ACC112 (cell line): ENCODE measurements at regions not wholly inside any gene's neighbourhood (a gene's known extent, or its start where the extent isn't known, plus 50 kb on each side); places are given as distances from the start of the nearest gene placed in this dataset.

Experiments
- H2AFZ ChIP-seq: fragments of 200-600 bp; sonication (generic); one replicate; pipeline ENCODE4 v1.6.0; 2017; ENCODE audit warnings: antibody characterized with exemption, low read length; ENCODE audit not compliant: unreplicated experiment
- H3K27ac ChIP-seq: fragments of 200-600 bp; sonication (generic); 2 replicates; pipeline ENCODE4 v1.5.1; 2014; ENCODE audit warnings: low read depth, mild to moderate bottlenecking, antibody characterized with exemption, low read length, moderate library complexity
- H3K27me3 ChIP-seq: fragments of 200-600 bp; sonication (generic); 2 replicates; pipeline ENCODE4 v1.6.1; 2014; ENCODE audit warnings: mild to moderate bottlenecking, antibody characterized with exemption, low read length, moderate library complexity, mixed read lengths; ENCODE audit not compliant: insufficient read depth
- H3K36me3 ChIP-seq: fragments of 200-600 bp; sonication (generic); 2 replicates; pipeline ENCODE4 v1.6.1; 2016; ENCODE audit warnings: mild to moderate bottlenecking, antibody characterized with exemption, low read length, moderate library complexity, mixed read lengths; ENCODE audit not compliant: insufficient read depth
- H3K4me1 ChIP-seq: fragments of 200-600 bp; sonication (generic); one replicate; pipeline ENCODE4 v1.6.1; 2016; ENCODE audit warnings: low read length, mixed read lengths; ENCODE audit not compliant: insufficient read depth, unreplicated experiment, control insufficient read depth
- H3K4me3 ChIP-seq: fragments of 200-600 bp; sonication (generic); 2 replicates; pipeline ENCODE4 v1.5.1; 2014; ENCODE audit warnings: mild to moderate bottlenecking, low read depth, low read length
- H3K79me2 ChIP-seq: fragments of 200-600 bp; sonication (generic); one replicate; pipeline ENCODE4 v1.6.0; 2016; ENCODE audit warnings: low read length; ENCODE audit not compliant: control insufficient read depth, unreplicated experiment, insufficient read depth

DNA sequence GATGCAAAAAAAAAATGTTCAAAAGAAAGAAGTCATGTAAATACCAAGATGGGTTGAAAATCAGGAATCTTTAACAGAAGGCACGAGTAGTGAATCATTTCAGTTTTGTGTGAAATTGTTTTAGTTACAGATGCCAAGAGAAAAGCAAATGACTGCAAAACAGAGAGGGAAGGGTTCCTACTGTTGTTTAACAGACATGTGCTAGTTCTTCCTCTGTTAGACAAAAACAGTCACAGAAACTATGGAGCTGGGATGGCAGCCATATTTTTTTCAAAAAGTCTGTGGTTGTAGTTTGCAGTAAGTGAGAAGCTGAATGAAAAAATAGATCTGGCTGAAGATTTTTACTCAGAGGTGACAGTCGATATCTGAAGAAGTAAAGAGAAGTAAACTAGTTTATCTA lies 511.9 kb downstream of the ZIC1 start:
- H3K27ac ChIP-seq = no peak overlapping the region
- no peaks in the 10 kb centered on the region for H3K36me3 ChIP-seq
- H3K27me3 ChIP-seq = no peaks in the 10 kb centered on the region
- H3K79me2 ChIP-seq = no peaks in the 10 kb centered on the region
- peak overlapping the region; percentile 72 for H2AFZ ChIP-seq
- H3K4me1 ChIP-seq = peaks cover 6% of the 10 kb centered on the region
- H3K4me3 ChIP-seq = no peak overlapping the region

DNA sequence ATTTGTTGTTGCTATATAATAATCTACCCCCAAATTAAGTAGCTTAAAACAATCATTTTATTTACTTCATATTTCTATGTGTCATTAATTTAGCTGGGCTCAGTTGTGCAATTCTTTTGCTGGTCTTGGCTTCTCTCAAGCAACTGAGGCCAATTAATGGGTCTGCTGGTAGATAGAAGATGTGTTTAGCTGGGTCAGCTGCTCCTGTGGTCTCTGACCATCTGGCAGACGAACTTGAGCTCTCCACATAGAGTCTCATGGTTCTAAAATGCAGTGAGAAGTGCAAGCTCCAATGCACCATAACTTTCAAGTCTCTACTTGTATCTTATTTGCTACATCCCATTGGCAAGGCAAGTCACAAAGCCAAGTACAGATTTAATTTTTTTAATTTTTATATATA lies 515.6 kb downstream of the ZIC1 start:
- peaks cover 13% of the 10 kb centered on the region for H3K4me1 ChIP-seq
- no peak overlapping the region for H3K4me3 ChIP-seq
- no peak overlapping the region for H3K27ac ChIP-seq
- H3K79me2 ChIP-seq = no peaks in the 10 kb centered on the region
- H2AFZ ChIP-seq = no peak overlapping the region
- no peaks in the 10 kb centered on the region for H3K27me3 ChIP-seq
- no peaks in the 10 kb centered on the region for H3K36me3 ChIP-seq

DNA sequence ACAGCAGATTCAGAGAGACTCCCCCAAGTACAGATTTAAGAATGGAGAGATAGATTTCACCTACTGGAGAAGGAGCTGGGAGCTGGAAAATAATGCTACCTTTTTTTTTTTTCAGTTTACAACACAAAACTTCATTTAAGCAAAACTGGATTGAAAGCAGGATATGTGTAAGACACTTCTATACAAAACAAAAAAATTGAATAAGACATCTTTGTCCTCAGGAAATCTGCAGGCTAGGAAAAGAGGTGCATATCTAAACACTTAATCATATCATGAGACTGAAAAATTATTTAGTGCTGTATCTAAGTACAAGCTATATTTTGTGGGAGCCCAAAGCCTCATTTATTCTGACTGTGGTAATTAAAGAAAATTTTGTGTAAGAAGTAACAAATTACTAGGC lies 516.1 kb downstream of the ZIC1 start:
- no peaks in the 10 kb centered on the region for H3K27me3 ChIP-seq
- no peak overlapping the region for H3K27ac ChIP-seq

DNA sequence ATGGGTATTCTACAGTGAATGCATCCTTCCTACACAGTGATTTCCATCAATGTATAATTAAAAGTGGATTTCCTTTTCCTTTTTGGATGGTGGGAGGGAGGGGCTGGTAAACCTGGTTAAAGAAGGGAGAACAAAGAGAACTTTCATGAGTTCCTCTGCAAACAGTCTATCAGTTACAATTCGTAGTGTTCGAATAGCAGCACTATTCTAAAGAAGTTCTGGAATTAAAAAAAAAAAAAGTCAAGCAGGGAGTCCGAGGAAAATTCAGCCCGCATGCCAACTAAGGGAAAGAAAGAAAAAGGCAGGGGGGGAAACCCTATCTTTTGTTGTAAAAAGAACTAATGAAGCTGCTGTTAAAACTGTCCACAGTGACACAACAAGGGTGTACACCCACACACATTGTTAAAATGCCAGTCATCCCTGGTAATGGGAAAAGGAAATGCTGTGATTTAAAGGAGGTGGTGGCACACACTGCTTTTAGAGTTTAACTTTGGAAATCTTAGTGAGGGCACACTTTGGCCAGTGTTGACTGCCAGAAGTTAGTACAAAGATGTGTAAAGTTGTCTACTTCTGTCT lies 521.2 kb downstream of the ZIC1 start:
- no peaks in the 10 kb centered on the region for H3K36me3 ChIP-seq
- peak overlapping the region; percentile 83 for H2AFZ ChIP-seq
- H3K27me3 ChIP-seq = no peaks in the 10 kb centered on the region
- H3K4me1 ChIP-seq = peaks cover 26% of the 10 kb centered on the region
- H3K27ac ChIP-seq = peak overlapping the region; percentile 22
- H3K4me3 ChIP-seq = peak overlapping the region; percentile 34; the same call in 1 of the 2 replicates
- H3K79me2 ChIP-seq = no peaks in the 10 kb centered on the region

More for the DNA sequence above, 516.1 kb downstream of the ZIC1 start:
- Histone ChIP-seq H3K4me3 (no peak overlapping the region), H3K79me2 (no peaks in the 10 kb centered on the region), H3K4me1 (peaks cover 19% of the 10 kb centered on the region), H3K36me3 (no peaks in the 10 kb centered on the region), H2AFZ (peak overlapping the region; percentile 62)

DNA sequence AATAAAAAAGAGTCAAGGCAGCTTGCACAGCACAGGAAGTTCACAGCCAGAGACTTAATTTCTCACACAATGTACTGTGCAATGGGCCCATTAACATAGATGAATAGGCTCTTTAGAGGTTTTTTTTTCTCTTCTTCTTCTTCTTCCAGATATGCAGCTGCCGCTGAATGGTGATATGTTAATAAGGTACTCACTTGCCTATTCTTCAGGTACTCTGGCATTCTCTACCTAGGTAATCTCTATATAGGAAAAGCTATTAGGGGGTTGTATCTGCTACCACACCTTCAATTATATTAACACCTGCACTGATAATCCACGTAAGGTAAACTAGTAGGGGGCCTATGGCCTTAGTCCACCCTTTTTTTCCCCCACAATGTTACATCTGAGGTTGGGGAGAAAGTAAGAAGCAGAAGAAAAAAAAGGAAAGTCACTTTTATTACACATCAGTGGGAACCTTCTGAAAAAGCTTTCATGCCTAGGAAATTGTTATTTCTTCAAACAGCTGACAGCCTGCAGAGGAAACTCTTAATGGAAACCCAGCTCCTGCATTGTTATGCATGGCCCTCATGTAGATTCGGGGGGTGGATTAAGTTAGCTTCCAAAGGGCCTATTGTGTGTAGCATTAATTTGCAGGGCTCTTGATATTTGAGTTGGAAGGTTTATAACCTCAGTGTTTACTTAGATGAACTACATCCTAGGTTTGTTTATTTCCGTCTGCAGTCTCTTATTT lies 525.5 kb downstream of the ZIC1 start:
- H2AFZ ChIP-seq = no peak overlapping the region
- H3K4me1 ChIP-seq = peaks cover 15% of the 10 kb centered on the region
- no peak overlapping the region for H3K4me3 ChIP-seq
- no peaks in the 10 kb centered on the region for H3K36me3 ChIP-seq
- no peaks in the 10 kb centered on the region for H3K27me3 ChIP-seq
- H3K79me2 ChIP-seq = no peaks in the 10 kb centered on the region
- no peak overlapping the region for H3K27ac ChIP-seq

DNA sequence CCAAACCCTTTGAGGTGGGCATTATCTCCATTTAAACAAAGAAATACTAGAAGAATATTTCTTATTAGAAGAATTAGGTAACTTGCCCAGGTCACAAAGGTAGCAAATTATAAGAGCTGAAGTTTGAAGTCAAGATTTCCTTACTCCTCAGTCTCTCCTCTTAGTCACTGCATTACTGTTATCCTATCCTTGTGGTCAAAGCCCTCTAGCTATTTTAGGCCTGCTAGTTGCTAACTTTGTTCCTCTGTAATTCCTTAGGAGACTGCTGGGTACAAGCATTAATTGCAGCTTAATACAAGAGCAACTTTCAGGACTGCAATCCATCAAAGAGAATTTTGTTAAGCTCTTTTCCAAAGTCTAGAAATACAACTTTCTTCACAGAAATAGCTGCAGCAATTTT lies 528.2 kb downstream of the ZIC1 start:
- no peaks in the 10 kb centered on the region for H3K79me2 ChIP-seq
- no peak overlapping the region for H3K27ac ChIP-seq
- H3K4me1 ChIP-seq = peaks cover 4% of the 10 kb centered on the region
- H3K4me3 ChIP-seq = no peak overlapping the region
- H3K36me3 ChIP-seq = no peaks in the 10 kb centered on the region
- H2AFZ ChIP-seq = no peak overlapping the region
- no peaks in the 10 kb centered on the region for H3K27me3 ChIP-seq

DNA sequence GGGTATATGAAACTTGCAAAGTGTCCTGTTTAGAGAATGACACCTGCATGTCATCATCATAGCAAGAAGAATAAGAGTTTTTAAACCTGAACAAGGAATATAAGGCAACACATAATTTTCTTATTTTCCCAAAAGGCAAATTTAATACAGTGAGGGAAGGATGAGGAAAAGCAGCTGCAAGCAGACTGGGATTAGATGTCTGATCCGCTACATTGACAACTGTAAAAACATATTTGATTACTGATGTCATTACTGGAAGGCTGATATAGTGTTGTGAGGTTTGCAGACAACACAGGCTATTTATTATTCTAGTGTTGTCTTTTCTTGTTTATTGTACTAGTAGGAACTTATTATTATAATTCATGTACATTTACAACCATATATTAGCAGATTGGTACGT lies 528.7 kb downstream of the ZIC1 start:
- Histone ChIP-seq H3K27me3 (no peaks in the 10 kb centered on the region), H3K4me1 (peaks cover 10% of the 10 kb centered on the region), H3K4me3 (no peak overlapping the region), H3K79me2 (no peaks in the 10 kb centered on the region), H2AFZ (no peak overlapping the region), H3K36me3 (no peaks in the 10 kb centered on the region), H3K27ac (no peak overlapping the region)

DNA sequence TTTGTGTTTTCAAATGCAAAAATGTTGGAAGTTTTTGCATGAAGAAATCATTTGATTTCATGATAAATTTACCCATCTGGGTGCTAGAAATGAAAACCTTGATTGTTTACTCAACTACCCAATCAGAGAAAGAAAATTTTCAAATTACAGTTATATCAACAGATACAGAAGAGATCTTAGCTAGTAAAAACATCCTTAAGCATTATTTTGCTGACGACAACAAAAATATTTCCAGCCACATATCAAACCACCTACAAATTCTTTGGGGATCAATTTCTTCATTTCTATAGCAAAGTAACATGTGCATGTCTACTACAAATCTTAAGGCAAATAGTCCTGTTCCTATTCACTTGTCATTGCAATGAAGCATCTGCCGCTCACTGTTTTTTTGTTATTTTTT lies 530.3 kb downstream of the ZIC1 start:
- Histone ChIP-seq H3K4me3 (no peak overlapping the region), H2AFZ (no peak overlapping the region), H3K36me3 (no peaks in the 10 kb centered on the region), H3K27ac (no peak overlapping the region), H3K27me3 (no peaks in the 10 kb centered on the region), H3K4me1 (peaks cover 23% of the 10 kb centered on the region), H3K79me2 (no peaks in the 10 kb centered on the region)

DNA sequence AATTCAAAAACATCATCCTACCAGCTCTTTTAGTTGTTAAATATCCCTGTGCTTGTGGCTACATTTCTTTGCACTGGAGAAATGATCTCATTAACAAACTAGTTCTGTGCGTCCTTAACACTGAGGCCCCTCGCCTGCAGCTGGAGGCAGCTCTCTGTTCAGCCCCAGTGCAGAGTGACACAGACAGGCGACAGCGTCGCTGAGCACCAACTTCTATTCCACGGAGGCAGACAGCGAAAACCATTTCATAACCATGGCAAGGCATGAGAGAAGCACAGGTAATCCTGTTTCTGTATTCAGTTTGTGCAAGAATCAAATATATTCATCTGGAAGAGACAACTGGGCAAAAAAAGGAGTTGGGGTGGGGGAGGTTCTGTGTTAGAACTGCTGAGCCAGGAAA lies 530.7 kb downstream of the ZIC1 start:
- peaks cover 25% of the 10 kb centered on the region for H3K4me1 ChIP-seq
- H3K27ac ChIP-seq = no peak overlapping the region
- H3K36me3 ChIP-seq = no peaks in the 10 kb centered on the region
- H3K79me2 ChIP-seq = no peaks in the 10 kb centered on the region
- H3K4me3 ChIP-seq = no peak overlapping the region
- no peak overlapping the region for H2AFZ ChIP-seq
- no peaks in the 10 kb centered on the region for H3K27me3 ChIP-seq

DNA sequence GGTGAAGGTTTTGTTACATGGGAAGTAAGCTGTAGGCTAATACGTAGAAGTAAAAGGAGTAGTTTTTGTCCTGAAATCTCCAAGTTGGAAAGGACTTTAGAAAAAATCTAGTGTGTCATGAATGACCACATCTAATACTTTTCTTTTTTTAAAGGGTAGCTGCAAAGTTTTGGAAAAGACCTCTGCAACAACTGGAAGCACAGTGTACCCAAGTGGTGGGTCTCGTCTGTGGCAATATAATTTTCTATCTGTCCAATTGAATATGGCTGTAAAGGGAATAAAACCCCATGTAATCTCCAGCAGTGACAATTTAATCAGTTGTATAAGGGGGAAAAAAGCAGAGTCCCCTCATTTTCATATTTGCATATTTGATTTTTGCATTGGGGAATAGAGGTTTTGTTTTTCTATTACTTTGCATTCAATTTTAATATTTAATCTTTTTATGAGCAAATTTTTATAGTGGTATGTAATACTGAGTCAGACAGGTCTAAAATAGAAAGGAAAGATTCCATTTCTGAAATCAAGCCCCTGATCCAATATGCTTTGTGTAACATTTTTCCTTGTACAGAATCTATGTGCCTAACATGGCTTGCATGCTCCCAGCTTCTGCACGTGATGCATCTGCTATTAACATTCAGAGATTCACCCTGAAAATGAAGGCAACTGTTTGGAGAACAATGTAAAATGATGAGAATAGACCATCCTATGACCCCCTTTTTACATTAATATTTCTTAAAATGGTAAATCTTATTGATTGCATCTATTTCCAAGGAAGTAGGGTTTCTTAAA lies 531.4 kb downstream of the ZIC1 start:
- Histone ChIP-seq H3K4me1 (peaks cover 29% of the 10 kb centered on the region), H3K36me3 (no peaks in the 10 kb centered on the region), H2AFZ (no peak overlapping the region), H3K27me3 (no peaks in the 10 kb centered on the region), H3K27ac (no peak overlapping the region), H3K79me2 (no peaks in the 10 kb centered on the region), H3K4me3 (no peak overlapping the region)
